ENCODE measurements at regions not wholly inside any gene's neighbourhood (a gene's known extent, or its start where the extent isn't known, plus 50 kb on each side); places are given as distances from the start of the nearest gene placed in this dataset.
"Not testable (repeated sequence)": the region's sequence is repeated elsewhere in the genome, so short reads cannot be mapped to it uniquely, and the experiment has no call there.

DNA sequence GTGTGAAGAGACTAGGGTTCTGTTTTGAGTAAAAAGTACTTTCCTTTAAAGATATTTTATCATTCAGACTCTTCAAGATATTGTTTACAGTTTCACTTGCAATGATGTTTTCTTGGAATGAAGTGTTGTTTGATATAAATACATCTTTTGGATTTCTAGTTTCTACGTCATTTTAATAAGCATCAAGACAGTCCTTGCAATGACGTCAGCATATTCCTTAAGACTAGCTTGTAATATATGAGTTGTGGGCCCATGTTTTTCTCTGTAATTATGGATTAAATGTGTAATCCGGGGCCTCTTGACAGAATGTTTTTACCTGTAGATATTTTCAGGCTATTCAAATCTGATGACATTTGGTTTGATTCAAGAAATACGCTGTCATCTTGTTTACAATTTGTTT is 66.1 kb downstream of the RBMX2 start:
- ATAC-seq (no peak), DNase-seq (no peak)
- H3K4me3 Mint-ChIP-seq: no peak overlapping the region
- H3K4me1 Mint-ChIP-seq: no peaks in the 10 kb centered on the region
- H3K9me3 Mint-ChIP-seq: no peaks in the 10 kb centered on the region
- H3K27me3 Mint-ChIP-seq: no peaks in the 10 kb centered on the region
- H3K27ac Mint-ChIP-seq: no peak overlapping the region

DNA sequence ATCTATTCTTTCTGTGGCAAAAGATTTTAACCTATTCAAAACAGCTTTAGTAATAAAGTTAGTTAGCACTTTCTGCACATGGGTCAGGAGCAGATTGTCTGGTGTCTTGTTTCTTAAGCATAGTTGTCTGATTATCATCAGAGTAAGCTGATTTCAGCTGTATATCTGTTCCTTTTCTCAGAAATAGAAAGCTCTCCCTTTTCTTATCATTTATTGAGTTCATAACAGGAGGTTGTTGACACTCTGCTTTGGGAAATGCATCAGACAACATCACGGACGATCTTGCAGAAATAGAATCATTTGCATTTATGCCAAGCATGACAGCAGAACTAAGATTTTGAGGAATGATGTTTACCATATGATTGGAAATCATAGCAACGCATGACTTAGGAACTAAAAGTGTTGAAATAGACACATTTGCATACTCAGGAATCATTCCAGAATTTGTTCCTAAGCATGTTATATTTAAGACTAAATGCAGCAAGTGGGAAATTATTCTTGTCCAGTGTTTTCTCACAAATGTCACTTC is 66.7 kb downstream of the RBMX2 start:
- H3K27ac Mint-ChIP-seq: no peak overlapping the region
- DNase-seq (no peak), ATAC-seq (no peak)
- no peaks in the 10 kb centered on the region for H3K4me1 Mint-ChIP-seq
- no peaks in the 10 kb centered on the region for H3K9me3 Mint-ChIP-seq
- H3K4me3 Mint-ChIP-seq: no peak overlapping the region
- H3K27me3 Mint-ChIP-seq: no peaks in the 10 kb centered on the region

DNA sequence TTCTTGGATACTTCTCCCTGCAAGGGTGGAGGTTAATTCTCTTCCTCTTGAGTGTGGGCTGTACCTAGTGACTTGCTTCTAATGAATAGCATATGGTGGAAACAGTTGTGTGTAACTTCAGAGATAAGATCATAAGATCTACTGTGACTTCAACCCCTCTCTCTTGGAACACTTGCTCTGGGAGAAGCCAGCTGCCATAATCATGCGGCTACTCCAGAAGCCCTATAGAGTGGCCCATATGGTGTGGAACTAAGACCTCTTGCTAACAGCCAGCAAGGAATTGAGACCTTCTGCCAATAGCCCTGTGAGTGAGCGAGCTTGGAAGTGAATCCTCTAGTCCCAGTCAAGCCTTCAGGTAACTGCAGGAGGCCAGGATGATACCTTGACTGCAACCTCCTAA is 81.1 kb downstream of the RBMX2 start:
- no peak for DNase-seq
- no peaks in the 10 kb centered on the region for H3K4me1 Mint-ChIP-seq
- H3K27me3 Mint-ChIP-seq: no peaks in the 10 kb centered on the region
- H3K9me3 Mint-ChIP-seq: no peaks in the 10 kb centered on the region
- no peak overlapping the region for H3K27ac Mint-ChIP-seq
- ATAC-seq: no peak
- H3K4me3 Mint-ChIP-seq: no peak overlapping the region

- Mint-ChIP-seq H3K4me1 (no peaks in the 10 kb centered on the region), H3K27ac (no peak overlapping the region), H3K4me3 (no peak overlapping the region), H3K9me3 (no peaks in the 10 kb centered on the region), H3K27me3 (no peaks in the 10 kb centered on the region)
- no peak for DNase-seq
- ATAC-seq: no peak
These were observed 84.1 kb downstream of the RBMX2 start for GRCh38 chrX:130485870-130486269.

- not testable (repeated sequence) for H3K4me3 Mint-ChIP-seq, H3K4me1 Mint-ChIP-seq, DNase-seq, ATAC-seq, H3K27me3 Mint-ChIP-seq, H3K9me3 Mint-ChIP-seq, H3K27ac Mint-ChIP-seq
These were observed 93.7 kb downstream of the RBMX2 start for GRCh38 chrX:130495502-130495901.

DNA sequence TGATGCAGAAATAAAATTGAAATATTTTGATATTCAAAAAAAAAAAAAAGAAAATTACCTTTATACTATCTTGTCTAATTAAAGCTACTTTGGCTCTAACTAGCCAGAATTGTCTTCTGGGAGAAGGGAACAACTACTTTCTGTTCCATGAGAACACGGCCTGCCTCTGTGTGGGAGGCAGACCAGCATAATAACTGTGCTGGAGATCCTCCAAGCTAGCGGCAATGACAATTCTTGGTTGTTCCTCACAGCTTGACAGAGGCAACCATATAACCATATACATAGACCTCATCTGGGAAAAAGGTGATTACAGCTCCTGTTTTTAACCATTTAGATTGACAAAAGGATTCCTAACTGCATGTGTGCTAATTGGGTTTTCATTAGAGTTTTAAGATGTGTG is 95.7 kb downstream of the RBMX2 start:
- Mint-ChIP-seq H3K4me1 (no peaks in the 10 kb centered on the region), H3K9me3 (no peaks in the 10 kb centered on the region), H3K27me3 (no peaks in the 10 kb centered on the region), H3K27ac (no peak overlapping the region), H3K4me3 (no peak overlapping the region)
- ATAC-seq (no peak), DNase-seq (no peak)

- Mint-ChIP-seq H3K4me3 (no peak overlapping the region), H3K27me3 (no peaks in the 10 kb centered on the region), H3K4me1 (no peaks in the 10 kb centered on the region), H3K9me3 (no peaks in the 10 kb centered on the region), H3K27ac (no peak overlapping the region)
- ATAC-seq (no peak), DNase-seq (no peak)
These were observed 97.0 kb downstream of the RBMX2 start for GRCh38 chrX:130498653-130499274.

GRCh38 chrX:130502016-130502570 is 100.3 kb downstream of the RBMX2 start:
- Mint-ChIP-seq H3K27ac (no peak overlapping the region), H3K4me1 (no peaks in the 10 kb centered on the region), H3K27me3 (no peaks in the 10 kb centered on the region), H3K4me3 (no peak overlapping the region), H3K9me3 (no peaks in the 10 kb centered on the region)
- no peak for ATAC-seq
- no peak for DNase-seq

DNA sequence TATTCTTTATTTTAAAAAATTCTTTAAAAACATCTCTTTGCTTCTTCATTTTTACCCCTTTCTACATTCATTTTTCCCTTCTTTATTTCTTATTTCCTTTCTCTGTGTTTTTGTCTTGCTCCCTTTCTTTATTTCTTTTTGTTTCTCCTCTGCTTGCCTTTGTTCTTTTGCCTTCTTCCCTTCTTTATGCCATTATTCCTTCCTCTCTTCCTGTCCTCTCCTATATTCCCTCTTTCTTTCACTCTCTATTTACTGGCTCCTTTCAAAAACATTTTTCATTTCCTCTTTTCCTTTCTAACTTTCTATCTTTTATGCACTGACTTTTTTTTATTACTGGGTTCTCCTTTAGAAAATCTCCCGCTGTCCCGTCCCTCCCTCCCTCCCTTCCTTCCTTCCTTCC is 102.2 kb downstream of the RBMX2 start:
- Mint-ChIP-seq H3K27ac (no peak overlapping the region), H3K4me3 (no peak overlapping the region), H3K4me1 (no peaks in the 10 kb centered on the region), H3K27me3 (no peaks in the 10 kb centered on the region), H3K9me3 (no peaks in the 10 kb centered on the region)
- no peak for DNase-seq
- no peak for ATAC-seq

DNA sequence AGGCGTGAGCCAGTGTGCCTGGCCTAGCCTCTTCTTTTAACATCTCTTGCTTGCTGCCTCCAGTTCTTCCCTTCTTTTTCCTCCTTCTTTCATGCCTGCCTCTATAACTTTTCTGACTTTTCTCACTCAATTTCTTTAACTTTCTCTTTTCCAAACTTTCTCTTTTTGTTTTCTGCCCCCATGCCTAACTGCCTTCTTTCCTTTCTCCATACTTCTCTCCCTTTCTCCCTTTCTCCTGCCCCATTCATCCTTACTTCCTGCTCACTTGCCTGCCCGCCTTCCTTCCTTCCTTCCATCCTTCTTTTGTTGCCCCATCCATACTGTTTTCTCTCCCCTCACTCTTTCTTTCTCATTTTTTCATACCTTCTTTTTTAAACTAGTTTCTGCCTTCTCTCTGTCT is 105.2 kb downstream of the RBMX2 start:
- Mint-ChIP-seq H3K4me1 (no peaks in the 10 kb centered on the region), H3K27ac (no peak overlapping the region), H3K27me3 (no peaks in the 10 kb centered on the region), H3K4me3 (no peak overlapping the region), H3K9me3 (no peaks in the 10 kb centered on the region)
- ATAC-seq: no peak
- DNase-seq: no peak

DNA sequence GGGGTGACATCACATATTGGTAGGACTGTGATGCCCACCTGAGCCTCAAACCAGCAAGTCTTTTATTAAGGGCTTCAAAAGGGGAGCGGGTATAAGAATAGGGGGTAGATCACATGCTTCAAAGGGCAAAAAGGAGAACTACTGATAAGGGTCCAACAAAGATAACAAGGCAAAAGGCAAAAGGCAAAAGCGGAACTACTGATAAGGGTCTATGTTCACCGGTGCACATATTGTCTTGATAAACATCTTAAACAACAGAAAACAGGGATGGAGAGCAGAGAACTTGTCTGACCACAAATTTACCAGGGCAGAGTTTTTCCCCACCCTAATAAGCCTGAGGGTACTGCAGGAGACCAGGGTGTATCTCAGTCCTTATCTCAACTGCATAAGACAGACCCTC is 110.7 kb downstream of the RBMX2 start:
- H3K4me3 Mint-ChIP-seq, ATAC-seq, H3K9me3 Mint-ChIP-seq, DNase-seq, H3K27me3 Mint-ChIP-seq, H3K4me1 Mint-ChIP-seq, H3K27ac Mint-ChIP-seq: not testable (repeated sequence)

GRCh38 chrX:130516123-130516522 is 114.3 kb downstream of the RBMX2 start:
- H3K4me1 Mint-ChIP-seq: no peaks in the 10 kb centered on the region
- H3K27ac Mint-ChIP-seq: no peak overlapping the region
- DNase-seq: no peak
- no peaks in the 10 kb centered on the region for H3K27me3 Mint-ChIP-seq
- peaks cover 0 to 6% of the 10 kb centered on the region in 2 donors for H3K9me3 Mint-ChIP-seq
- H3K4me3 Mint-ChIP-seq: no peak overlapping the region
- no peak for ATAC-seq

DNA sequence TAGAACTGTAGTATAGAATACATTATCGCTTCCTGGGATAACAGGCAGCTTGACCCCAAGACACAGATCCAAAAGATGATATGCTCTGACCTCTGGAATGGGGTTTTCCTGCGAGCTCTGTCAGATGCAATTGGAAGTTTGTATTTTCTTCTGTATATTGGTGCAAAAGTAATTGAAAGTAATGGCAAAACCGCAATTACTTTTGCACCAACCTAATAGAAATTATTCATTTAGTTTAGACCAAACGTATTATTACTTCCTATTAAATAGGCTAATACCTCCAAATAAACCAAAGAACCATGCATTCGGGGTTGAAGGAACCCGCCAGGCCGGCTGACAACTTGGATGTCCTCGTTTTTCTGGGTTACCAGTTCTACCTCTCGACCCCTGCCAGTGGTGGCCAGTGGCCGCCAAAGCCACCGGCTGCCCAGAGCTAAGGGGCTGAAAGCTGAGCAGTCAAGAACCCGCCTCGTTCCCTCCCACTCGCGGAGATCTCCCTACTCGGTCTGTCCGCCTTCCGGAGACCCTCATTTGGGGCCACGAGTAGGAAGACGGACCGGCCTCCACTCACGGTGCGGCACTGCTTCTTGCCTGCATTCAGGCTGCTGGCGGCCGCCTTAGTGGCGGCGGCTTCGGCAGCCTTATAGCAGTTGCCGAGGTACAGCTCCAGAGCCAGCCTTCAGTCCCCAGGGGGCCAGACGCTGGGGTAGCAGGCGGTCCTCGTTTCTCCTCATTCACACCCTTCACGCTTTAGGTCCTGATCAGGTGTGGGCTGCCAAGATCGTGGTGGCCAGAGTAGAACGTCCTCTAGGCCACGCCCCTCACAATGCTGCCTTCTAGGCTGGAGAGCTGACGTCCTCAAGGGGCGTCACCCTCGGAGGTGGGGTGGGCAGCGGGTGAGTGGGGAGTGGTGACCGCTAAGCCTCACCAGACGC is 121.9 kb downstream of the RBMX2 start:
- peak overlapping the region; percentile 0 to 54 for H3K4me3 Mint-ChIP-seq
- no peaks in the 10 kb centered on the region for H3K9me3 Mint-ChIP-seq
- H3K27me3 Mint-ChIP-seq: peaks cover 8% of the 10 kb centered on the region
- ATAC-seq (peak; percentile 50), DNase-seq (peak in 1 of 2 donors; percentile 2)
- H3K27ac Mint-ChIP-seq: no peak overlapping the region
- no peaks in the 10 kb centered on the region for H3K4me1 Mint-ChIP-seq

- H3K4me3 Mint-ChIP-seq: peak overlapping the region; percentile 0
- no peak overlapping the region for H3K27ac Mint-ChIP-seq
- no peaks in the 10 kb centered on the region for H3K9me3 Mint-ChIP-seq
- no peak for DNase-seq
- no peak for ATAC-seq
- H3K27me3 Mint-ChIP-seq: peaks cover 8% of the 10 kb centered on the region
- no peaks in the 10 kb centered on the region for H3K4me1 Mint-ChIP-seq
These were observed 122.8 kb downstream of the RBMX2 start for GRCh38 chrX:130524476-130525194.

GRCh38 chrX:130529531-130529930 is 127.7 kb downstream of the RBMX2 start:
- ATAC-seq: no peak
- Mint-ChIP-seq H3K4me3 (no peak overlapping the region), H3K4me1 (no peaks in the 10 kb centered on the region), H3K9me3 (no peaks in the 10 kb centered on the region), H3K27ac (no peak overlapping the region), H3K27me3 (peaks cover 4% of the 10 kb centered on the region)
- no peak for DNase-seq
